ENCODE measurements at regions not wholly inside any gene's neighbourhood (a gene's known extent, or its start where the extent isn't known, plus 50 kb on each side); places are given as distances from the start of the nearest gene placed in this dataset.

- TF ChIP-seq ARNTL (CRISPR knock-in tag; IDR thresholded peaks at IDR 0.05; ENCODE audit: borderline replicate concordance, low read depth) (no peak), TOX (CRISPR knock-in tag; IDR thresholded peaks at IDR 0.05; ENCODE audit: borderline replicate concordance) (no peak), ZFP30 (CRISPR knock-in tag; IDR thresholded peaks at IDR 0.05) (no peak), OSR1 (CRISPR knock-in tag; IDR thresholded peaks at IDR 0.05) (no peak), RARB (CRISPR knock-in tag; IDR thresholded peaks at IDR 0.05) (no peak)
- TF ChIP-seq, protein P1, sequence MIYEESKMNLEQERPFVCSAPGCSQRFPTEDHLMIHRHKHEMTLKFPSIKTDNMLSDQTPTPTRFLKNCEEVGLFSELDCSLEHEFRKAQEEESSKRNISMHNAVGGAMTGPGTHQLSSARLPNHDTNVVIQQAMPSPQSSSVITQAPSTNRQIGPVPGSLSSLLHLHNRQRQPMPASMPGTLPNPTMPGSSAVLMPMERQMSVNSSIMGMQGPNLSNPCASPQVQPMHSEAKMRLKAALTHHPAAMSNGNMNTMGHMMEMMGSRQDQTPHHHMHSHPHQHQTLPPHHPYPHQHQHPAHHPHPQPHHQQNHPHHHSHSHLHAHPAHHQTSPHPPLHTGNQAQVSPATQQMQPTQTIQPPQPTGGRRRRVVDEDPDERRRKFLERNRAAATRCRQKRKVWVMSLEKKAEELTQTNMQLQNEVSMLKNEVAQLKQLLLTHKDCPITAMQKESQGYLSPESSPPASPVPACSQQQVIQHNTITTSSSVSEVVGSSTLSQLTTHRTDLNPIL (CRISPR knock-in tag; IDR thresholded peaks at IDR 0.05; ENCODE audit: low read depth): no peak
- ATAC-seq: no peak
Observed at GRCh38 chr22:49049691-49050090, 778.0 kb downstream of the BRD1 start.

DNA sequence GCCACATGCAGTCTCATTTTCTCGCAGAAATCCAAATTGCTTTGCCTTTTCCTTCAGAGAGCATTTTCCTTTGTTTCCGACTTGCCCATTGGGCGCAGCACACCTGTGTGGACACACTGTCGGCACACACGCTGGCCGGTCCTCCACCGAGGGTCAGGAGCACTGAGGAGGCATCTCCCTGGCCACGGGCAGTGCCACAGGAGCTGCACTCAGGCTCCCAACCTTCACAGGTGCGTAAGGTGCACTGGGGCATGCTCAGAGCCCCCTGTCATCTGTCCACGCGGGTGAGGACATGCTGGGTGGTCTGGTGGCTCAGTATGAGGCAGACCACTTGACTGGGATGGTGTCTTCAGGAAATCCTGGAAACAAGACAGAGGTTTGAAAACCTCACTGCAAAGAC lies 779.1 kb downstream of the BRD1 start:
- ATAC-seq: no peak
- TF ChIP-seq GLIS3 (CRISPR knock-in tag; IDR thresholded peaks at IDR 0.05) (no peak), BACH2 (CRISPR knock-in tag; IDR thresholded peaks at IDR 0.05; ENCODE audit: borderline replicate concordance) (no peak), ZNF70 (CRISPR knock-in tag; IDR thresholded peaks at IDR 0.05) (no peak), POU6F1 (CRISPR knock-in tag; IDR thresholded peaks at IDR 0.05; ENCODE audit: borderline replicate concordance, low read depth) (no peak), TSHZ2 (CRISPR knock-in tag; IDR thresholded peaks at IDR 0.05) (no peak), ZFP3 (CRISPR knock-in tag; IDR thresholded peaks at IDR 0.05) (no peak), CSDC2 (CRISPR knock-in tag; IDR thresholded peaks at IDR 0.05) (no peak), PPARA (CRISPR knock-in tag; IDR thresholded peaks at IDR 0.05; ENCODE audit: borderline replicate concordance) (no peak), PATZ1 (CRISPR knock-in tag; IDR thresholded peaks at IDR 0.05; ENCODE audit: borderline replicate concordance) (no peak)
- TF ChIP-seq, protein P1 (CRISPR knock-in tag; IDR thresholded peaks at IDR 0.05; ENCODE audit: low read depth): no peak

DNA sequence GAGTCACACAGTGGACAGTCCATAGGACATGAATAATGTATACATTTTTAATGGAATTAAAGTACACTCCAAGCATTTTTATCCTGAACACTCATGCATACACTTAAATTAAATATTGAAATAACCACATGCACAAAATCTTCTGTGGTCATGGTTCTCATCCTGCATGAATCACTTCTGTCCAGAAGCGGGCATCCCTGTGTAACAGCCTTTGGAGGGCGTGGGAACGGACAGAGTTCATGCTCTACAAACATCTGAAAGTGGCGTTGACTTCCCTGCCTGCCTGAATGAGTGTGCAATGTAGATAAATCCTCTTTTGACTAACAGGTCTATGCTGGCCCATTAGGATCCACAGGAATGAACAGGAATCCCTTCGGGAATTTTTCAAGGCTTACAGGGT lies 780.2 kb downstream of the BRD1 start:
- TF ChIP-seq ZNF70 (CRISPR knock-in tag; IDR thresholded peaks at IDR 0.05) (no peak), SNAI2 (CRISPR knock-in tag; IDR thresholded peaks at IDR 0.05) (no peak), PATZ1 (CRISPR knock-in tag; IDR thresholded peaks at IDR 0.05; ENCODE audit: borderline replicate concordance) (no peak), ARNTL (CRISPR knock-in tag; IDR thresholded peaks at IDR 0.05; ENCODE audit: borderline replicate concordance, low read depth) (no peak)
- TF ChIP-seq, protein P1 (CRISPR knock-in tag; IDR thresholded peaks at IDR 0.05; ENCODE audit: low read depth): no peak
- ATAC-seq: no peak

Measured in SK-N-SH treated with all-trans-retinoic acid at 6 μM for 48 hours (cell line).